NCI-H82 treated with DMSO at 0.1 percent for 48 hours (cell line): ENCODE measurements at regions not wholly inside any gene's neighbourhood (a gene's known extent, or its start where the extent isn't known, plus 50 kb on each side); places are given as distances from the start of the nearest gene placed in this dataset.

Source experiments
- DNase-seq: peaks from one replicate; lab custom pipeline; 2025; ENCODE audit not compliant: unreplicated experiment; lab: John Stamatoyannopoulos, UW

GRCh38 chr21:19771881-19772280, 1226.3 kb upstream of the NCAM2 start:
- no peak for DNase-seq

GRCh38 chr21:19776076-19776475, 1222.1 kb upstream of the NCAM2 start:
- no peak for DNase-seq

GRCh38 chr21:19781881-19782652, 1216.1 kb upstream of the NCAM2 start:
- no peak for DNase-seq

- DNase-seq: no peak
Measured at GRCh38 chr21:19785941-19786340, 1212.3 kb upstream of the NCAM2 start.

- DNase-seq: no peak
Measured at GRCh38 chr21:19792004-19792403, 1206.2 kb upstream of the NCAM2 start.

- DNase-seq: no peak
Measured at GRCh38 chr21:19807201-19807600, 1191.0 kb upstream of the NCAM2 start.

- DNase-seq: no peak
Measured at GRCh38 chr21:19810779-19811178, 1187.4 kb upstream of the NCAM2 start.

GRCh38 chr21:19830446-19830845, 1167.8 kb upstream of the NCAM2 start:
- DNase-seq: no peak

GRCh38 chr21:19832551-19832950, 1165.7 kb upstream of the NCAM2 start:
- DNase-seq: no peak

- DNase-seq: no peak
Measured at GRCh38 chr21:19833082-19833481, 1165.1 kb upstream of the NCAM2 start.

- DNase-seq: no peak
Measured at GRCh38 chr21:19842601-19843000, 1155.6 kb upstream of the NCAM2 start.

GRCh38 chr21:19844334-19844733, 1153.9 kb upstream of the NCAM2 start:
- DNase-seq: no peak

GRCh38 chr21:19850157-19850556, 1148.1 kb upstream of the NCAM2 start:
- DNase-seq: no peak

- DNase-seq: no peak
Measured at GRCh38 chr21:19853061-19853460, 1145.1 kb upstream of the NCAM2 start.

GRCh38 chr21:19853709-19854575, 1144.3 kb upstream of the NCAM2 start:
- DNase-seq: no peak

- no peak for DNase-seq
Measured at GRCh38 chr21:19855522-19855921, 1142.7 kb upstream of the NCAM2 start.

GRCh38 chr21:19864476-19864875, 1133.7 kb upstream of the NCAM2 start:
- DNase-seq: no peak

GRCh38 chr21:19870682-19871081, 1127.5 kb upstream of the NCAM2 start:
- no peak for DNase-seq

GRCh38 chr21:19874521-19874920, 1123.7 kb upstream of the NCAM2 start:
- no peak for DNase-seq

- DNase-seq: no peak
Measured at GRCh38 chr21:19878133-19878532, 1120.1 kb upstream of the NCAM2 start.

GRCh38 chr21:19899645-19900044, 1098.6 kb upstream of the NCAM2 start:
- DNase-seq: no peak

GRCh38 chr21:19900149-19900548, 1098.1 kb upstream of the NCAM2 start:
- DNase-seq: no peak
